GM18519 (cell line): ENCODE measurements at regions not wholly inside any gene's neighbourhood (a gene's known extent, or its start where the extent isn't known, plus 50 kb on each side); places are given as distances from the start of the nearest gene placed in this dataset.

ENCODE experiments used
- ATAC-seq: cut with Tn5 transposase; IDR thresholded peaks from one replicate; pipeline ENCODE4 v1.9.1; 2021; ENCODE audit warnings: mild to moderate bottlenecking, moderate library complexity; ENCODE audit not compliant: unreplicated experiment, low FRiP score

GRCh38 chr1:199362996-199363395, 664.5 kb upstream of the NR5A2 start:
- no peak for ATAC-seq

- ATAC-seq, result no peak
Observed at GRCh38 chr1:199373139-199373538, 654.4 kb upstream of the NR5A2 start.

GRCh38 chr1:199377211-199377610, 650.3 kb upstream of the NR5A2 start:
- no peak for ATAC-seq

GRCh38 chr1:199383793-199384192, 643.7 kb upstream of the NR5A2 start:
- no peak for ATAC-seq

GRCh38 chr1:199394856-199395255, 632.7 kb upstream of the NR5A2 start:
- no peak for ATAC-seq

GRCh38 chr1:199396456-199396855, 631.1 kb upstream of the NR5A2 start:
- ATAC-seq, result no peak

- ATAC-seq, result peak; percentile 85
Observed at GRCh38 chr1:199399996-199400724, 627.4 kb upstream of the NR5A2 start.

GRCh38 chr1:199403531-199404116, 623.9 kb upstream of the NR5A2 start:
- no peak for ATAC-seq

- ATAC-seq, result no peak
Observed at GRCh38 chr1:199404191-199404590, 623.3 kb upstream of the NR5A2 start.

- ATAC-seq, result no peak
Observed at GRCh38 chr1:199404976-199405375, 622.5 kb upstream of the NR5A2 start.

- ATAC-seq, result no peak
Observed at GRCh38 chr1:199405634-199406196, 621.8 kb upstream of the NR5A2 start.

- no peak for ATAC-seq
Observed at GRCh38 chr1:199410462-199410861, 617.0 kb upstream of the NR5A2 start.

GRCh38 chr1:199411506-199411905, 616.0 kb upstream of the NR5A2 start:
- no peak for ATAC-seq

- ATAC-seq, result no peak
Observed at GRCh38 chr1:199422206-199422605, 605.3 kb upstream of the NR5A2 start.

- ATAC-seq, result no peak
Observed at GRCh38 chr1:199447906-199448305, 579.6 kb upstream of the NR5A2 start.

GRCh38 chr1:199448646-199449045, 578.9 kb upstream of the NR5A2 start:
- ATAC-seq, result no peak

GRCh38 chr1:199449221-199449620, 578.3 kb upstream of the NR5A2 start:
- ATAC-seq, result no peak

GRCh38 chr1:199449681-199450080, 577.8 kb upstream of the NR5A2 start:
- no peak for ATAC-seq

GRCh38 chr1:199452627-199453026, 574.9 kb upstream of the NR5A2 start:
- no peak for ATAC-seq

GRCh38 chr1:199453723-199454122, 573.8 kb upstream of the NR5A2 start:
- no peak for ATAC-seq

- ATAC-seq, result peak; percentile 61
Observed at GRCh38 chr1:199460933-199461332, 566.6 kb upstream of the NR5A2 start.

GRCh38 chr1:199463521-199464127, 563.9 kb upstream of the NR5A2 start:
- no peak for ATAC-seq
